ENCODE measurements at regions not wholly inside any gene's neighbourhood (a gene's known extent, or its start where the extent isn't known, plus 50 kb on each side); places are given as distances from the start of the nearest gene placed in this dataset.

GRCh38 chr3:104556372-104557078 lies 810.2 kb upstream of the ALCAM start:
- Histone ChIP-seq H2AFZ (replicated peaks) (peak overlapping the region; percentile 3), H3K4me1 (peaks cover 5% of the 10 kb centered on the region)

GRCh38 chr3:104561324-104561723 lies 805.4 kb upstream of the ALCAM start:
- H3K27ac Mint-ChIP-seq = no peak overlapping the region
- H3K9ac ChIP-seq = no peak overlapping the region
- no peaks in the 10 kb centered on the region for H3K36me3 Mint-ChIP-seq
- no peaks in the 10 kb centered on the region for H4K20me1 ChIP-seq (ENCODE audit: low read depth)
- no peak overlapping the region for H3K4me2 ChIP-seq
- H3K36me3 ChIP-seq = no peaks in the 10 kb centered on the region
- peaks cover 3% of the 10 kb centered on the region for H3K9me3 Mint-ChIP-seq
- TF ChIP-seq EZH2 (IDR thresholded peaks at IDR 0.05) (no peak), EZH2phosphoT487 (IDR thresholded peaks at IDR 0.05) (no peak)
- TF ChIP-seq, protein P1, sequence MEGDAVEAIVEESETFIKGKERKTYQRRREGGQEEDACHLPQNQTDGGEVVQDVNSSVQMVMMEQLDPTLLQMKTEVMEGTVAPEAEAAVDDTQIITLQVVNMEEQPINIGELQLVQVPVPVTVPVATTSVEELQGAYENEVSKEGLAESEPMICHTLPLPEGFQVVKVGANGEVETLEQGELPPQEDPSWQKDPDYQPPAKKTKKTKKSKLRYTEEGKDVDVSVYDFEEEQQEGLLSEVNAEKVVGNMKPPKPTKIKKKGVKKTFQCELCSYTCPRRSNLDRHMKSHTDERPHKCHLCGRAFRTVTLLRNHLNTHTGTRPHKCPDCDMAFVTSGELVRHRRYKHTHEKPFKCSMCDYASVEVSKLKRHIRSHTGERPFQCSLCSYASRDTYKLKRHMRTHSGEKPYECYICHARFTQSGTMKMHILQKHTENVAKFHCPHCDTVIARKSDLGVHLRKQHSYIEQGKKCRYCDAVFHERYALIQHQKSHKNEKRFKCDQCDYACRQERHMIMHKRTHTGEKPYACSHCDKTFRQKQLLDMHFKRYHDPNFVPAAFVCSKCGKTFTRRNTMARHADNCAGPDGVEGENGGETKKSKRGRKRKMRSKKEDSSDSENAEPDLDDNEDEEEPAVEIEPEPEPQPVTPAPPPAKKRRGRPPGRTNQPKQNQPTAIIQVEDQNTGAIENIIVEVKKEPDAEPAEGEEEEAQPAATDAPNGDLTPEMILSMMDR (IDR thresholded peaks at IDR 0.05) = no peak
- no peak overlapping the region for H3K4me3 ChIP-seq
- no peaks in the 10 kb centered on the region for H3K79me2 ChIP-seq (ENCODE audit: low read depth)
- H3F3A ChIP-seq (ENCODE audit: low read depth) = no peaks in the 10 kb centered on the region
- H2AFZ ChIP-seq (replicated peaks) = no peak overlapping the region
- no peak overlapping the region for H3K27ac ChIP-seq
- H3K9me3 ChIP-seq (ENCODE audit: low read depth) = no peaks in the 10 kb centered on the region
- H3K4me1 Mint-ChIP-seq = peaks cover 2% of the 10 kb centered on the region
- no peak overlapping the region for H3K4me3 Mint-ChIP-seq
- H3K27me3 Mint-ChIP-seq (ENCODE audit: insufficient read depth, low read depth) = no peaks in the 10 kb centered on the region
- DNase-seq (ENCODE audit: low spot score) = no peak
- H3K27me3 ChIP-seq = no peaks in the 10 kb centered on the region
- peaks cover 5% of the 10 kb centered on the region for H3K4me1 ChIP-seq

More at GRCh38 chr3:104556372-104557078, 810.2 kb upstream of the ALCAM start:
- DNase-seq (ENCODE audit: low spot score) = peak; percentile 27
- H3K27me3 Mint-ChIP-seq (ENCODE audit: insufficient read depth, low read depth) = no peaks in the 10 kb centered on the region
- Histone ChIP-seq H3F3A (ENCODE audit: low read depth) (no peaks in the 10 kb centered on the region), H4K20me1 (ENCODE audit: low read depth) (no peaks in the 10 kb centered on the region), H3K27me3 (no peaks in the 10 kb centered on the region), H3K79me2 (ENCODE audit: low read depth) (no peaks in the 10 kb centered on the region), H3K9me3 (ENCODE audit: low read depth) (no peaks in the 10 kb centered on the region), H3K36me3 (no peaks in the 10 kb centered on the region), H3K4me3 (no peak overlapping the region), H3K9ac (no peak overlapping the region), H3K27ac (no peak overlapping the region), H3K4me2 (no peak overlapping the region)
- H3K9me3 Mint-ChIP-seq = peaks cover 3% of the 10 kb centered on the region
- H3K36me3 Mint-ChIP-seq = no peaks in the 10 kb centered on the region
- no peak for TF ChIP-seq EZH2phosphoT487 (IDR thresholded peaks at IDR 0.05)
- H3K27ac Mint-ChIP-seq = no peak overlapping the region
- H3K4me1 Mint-ChIP-seq = peaks cover 2% of the 10 kb centered on the region
- no peak overlapping the region for H3K4me3 Mint-ChIP-seq

DNA sequence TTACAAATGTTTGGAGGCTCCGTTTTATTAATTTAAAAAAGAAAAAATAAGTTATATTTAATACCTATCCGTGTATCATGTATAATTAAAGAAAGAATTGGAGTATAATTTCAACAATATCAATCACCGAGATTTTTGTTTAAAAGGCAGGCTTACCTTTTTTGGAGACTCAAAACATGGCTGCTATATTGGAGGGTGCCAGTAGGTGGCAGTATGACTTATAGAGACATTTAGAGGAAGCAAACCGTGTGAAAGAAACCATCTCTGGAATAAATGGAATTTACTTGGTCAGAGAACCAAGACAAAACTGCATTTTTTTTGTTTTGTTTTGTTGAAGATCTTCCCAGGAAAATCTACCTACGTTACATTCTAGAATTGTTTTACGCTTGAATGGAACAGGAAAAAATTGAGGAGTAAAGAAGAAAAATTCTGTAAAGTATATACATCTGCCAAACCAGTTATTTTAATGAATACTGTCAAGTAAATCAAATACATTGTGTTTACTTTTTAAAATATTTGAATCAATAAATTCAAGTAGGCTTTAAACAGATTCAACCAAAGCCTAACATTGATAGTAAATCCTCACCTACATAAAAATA lies 802.6 kb upstream of the ALCAM start:
- H3K9me3 ChIP-seq (ENCODE audit: low read depth) = no peaks in the 10 kb centered on the region

More for the DNA sequence above, 802.6 kb upstream of the ALCAM start:
- no peak overlapping the region for H3K9ac ChIP-seq
- TF ChIP-seq, protein P1 (IDR thresholded peaks at IDR 0.05) = peak; percentile 65
- no peak for TF ChIP-seq EZH2phosphoT487 (IDR thresholded peaks at IDR 0.05)
- no peak for TF ChIP-seq EZH2 (IDR thresholded peaks at IDR 0.05)
- H3K27ac Mint-ChIP-seq = no peak overlapping the region
- H3K79me2 ChIP-seq (ENCODE audit: low read depth) = no peaks in the 10 kb centered on the region
- DNase-seq (ENCODE audit: low spot score) = peak; percentile 41
- no peaks in the 10 kb centered on the region for H3K27me3 Mint-ChIP-seq (ENCODE audit: insufficient read depth, low read depth)
- H3K4me3 Mint-ChIP-seq = no peak overlapping the region
- H4K20me1 ChIP-seq (ENCODE audit: low read depth) = no peaks in the 10 kb centered on the region
- no peak overlapping the region for H3K27ac ChIP-seq
- H2AFZ ChIP-seq (replicated peaks) = no peak overlapping the region
- no peaks in the 10 kb centered on the region for H3K4me1 ChIP-seq
- H3K4me3 ChIP-seq = no peak overlapping the region
- peaks cover 2% of the 10 kb centered on the region for H3K4me1 Mint-ChIP-seq
- no peaks in the 10 kb centered on the region for H3K27me3 ChIP-seq
- H3K9me3 Mint-ChIP-seq = no peaks in the 10 kb centered on the region
- H3K36me3 ChIP-seq = no peaks in the 10 kb centered on the region
- H3K4me2 ChIP-seq = no peak overlapping the region
- H3K36me3 Mint-ChIP-seq = no peaks in the 10 kb centered on the region
- H3F3A ChIP-seq (ENCODE audit: low read depth) = no peaks in the 10 kb centered on the region

Measured in neural progenitor cell (in vitro differentiated cells).